Kidney (tissue), 13 donors: ENCODE measurements at regions not wholly inside any gene's neighbourhood (a gene's known extent, or its start where the extent isn't known, plus 50 kb on each side); places are given as distances from the start of the nearest gene placed in this dataset.

Source experiments
- DNase-seq, 5 donors: peaks; one replicate each; pipeline ENCODE4 v3.0.0-alpha.2; 2013 to 2020
- FAIRE-seq: peaks from 2 replicates; lab custom pipeline; 2012; peaks lifted over from hg19 to GRCh38; lab: Jason Lieb, UNC
- H3K27ac ChIP-seq, 2 donors: one replicate each; pipeline ENCODE4 v1.7.0; 2013; ENCODE audit warnings: low read depth in 2 of 2, low read length in 2 of 2, inconsistent platforms in 1 of 2
- H3K27me3 ChIP-seq: one replicate; pipeline ENCODE4 v1.7.1; 2013; ENCODE audit warnings: low read length, inconsistent platforms; ENCODE audit not compliant: control insufficient read depth, insufficient read depth
- H3K36me3 ChIP-seq, 3 donors: one replicate each; pipeline versions ENCODE4 v1.7.0 to v1.7.1; 2013; ENCODE audit warnings: low read length in 3 of 3, control low read depth in 1 of 3, inconsistent platforms in 1 of 3; ENCODE audit not compliant: insufficient read depth in 3 of 3, control insufficient read depth in 2 of 3
- H3K4me1 ChIP-seq, 3 donors: one replicate each; pipeline versions ENCODE4 v1.7.0 to v1.7.1; 2013; ENCODE audit warnings: low read length in 3 of 3, inconsistent platforms in 1 of 3, low read depth in 1 of 3; ENCODE audit not compliant: control insufficient read depth in 2 of 3, insufficient read depth in 2 of 3
- H3K4me3 ChIP-seq, 3 donors: one replicate each; pipeline versions ENCODE4 v1.7.0 to v1.8.1; 2013; ENCODE audit warnings: low read length in 3 of 3, control low read depth in 1 of 3, inconsistent platforms in 1 of 3
- H3K9ac ChIP-seq, 3 donors: one replicate each; pipeline versions ENCODE4 v1.7.0 to v1.7.1; 2013; ENCODE audit warnings: low read length in 3 of 3, control low read depth in 1 of 3, inconsistent platforms in 1 of 3
- H3K9me3 ChIP-seq, 3 donors: one replicate each; pipeline versions ENCODE4 v1.7.0 to v1.7.1; 2013; ENCODE audit warnings: low read length in 3 of 3, control low read depth in 1 of 3, inconsistent platforms in 1 of 3; ENCODE audit not compliant: control insufficient read depth in 2 of 3, insufficient read depth in 1 of 3
- intact Hi-C: fragments of 100-400 bp; cut with DNase I; formaldehyde crosslinking; loops from one replicate; pipeline ENCODE4 v1.11.1; 2022
- TF ChIP-seq, protein P1 (sequence below): IDR thresholded peaks from 3 replicates; pipeline ENCODE4 v1.5.1; 2012; ENCODE audit warnings: mild to moderate bottlenecking, moderate library complexity, borderline replicate concordance; ENCODE audit not compliant: insufficient read depth; ENCODE audit errors: extremely low read depth
- donor health status: control.
- donor health status: control.
- donor health status: control.
- donor health status: control.
- donor health status: control.
- donor health status: DM: yes; HTN: yes; CAD: no.
- donor health status: Normal renal cell carcinoma (clear cell type).

DNA sequence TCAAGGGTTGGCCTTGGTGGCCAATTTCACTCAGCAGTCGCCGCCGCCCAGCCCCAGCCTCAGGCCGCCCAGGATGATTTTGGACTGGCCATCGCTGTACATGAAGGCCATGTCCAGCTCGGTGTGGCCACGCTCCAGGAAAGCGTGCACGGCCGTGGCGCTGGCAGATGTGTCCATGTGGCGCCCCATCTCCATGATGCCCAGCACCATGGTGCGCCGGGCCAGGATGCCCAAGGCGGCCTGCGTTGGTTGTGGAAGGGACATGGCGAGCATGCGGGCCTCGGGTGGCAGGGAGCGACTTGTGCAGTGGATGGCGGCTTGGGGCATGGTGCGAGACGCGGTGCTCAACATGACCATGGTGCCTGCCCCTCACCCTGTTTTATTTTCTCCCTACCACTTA lies 55.4 kb downstream of the ZCCHC12 start:
- no peak for DNase-seq
- H3K27me3 ChIP-seq: no peaks in the 10 kb centered on the region
- TF ChIP-seq, protein P1, sequence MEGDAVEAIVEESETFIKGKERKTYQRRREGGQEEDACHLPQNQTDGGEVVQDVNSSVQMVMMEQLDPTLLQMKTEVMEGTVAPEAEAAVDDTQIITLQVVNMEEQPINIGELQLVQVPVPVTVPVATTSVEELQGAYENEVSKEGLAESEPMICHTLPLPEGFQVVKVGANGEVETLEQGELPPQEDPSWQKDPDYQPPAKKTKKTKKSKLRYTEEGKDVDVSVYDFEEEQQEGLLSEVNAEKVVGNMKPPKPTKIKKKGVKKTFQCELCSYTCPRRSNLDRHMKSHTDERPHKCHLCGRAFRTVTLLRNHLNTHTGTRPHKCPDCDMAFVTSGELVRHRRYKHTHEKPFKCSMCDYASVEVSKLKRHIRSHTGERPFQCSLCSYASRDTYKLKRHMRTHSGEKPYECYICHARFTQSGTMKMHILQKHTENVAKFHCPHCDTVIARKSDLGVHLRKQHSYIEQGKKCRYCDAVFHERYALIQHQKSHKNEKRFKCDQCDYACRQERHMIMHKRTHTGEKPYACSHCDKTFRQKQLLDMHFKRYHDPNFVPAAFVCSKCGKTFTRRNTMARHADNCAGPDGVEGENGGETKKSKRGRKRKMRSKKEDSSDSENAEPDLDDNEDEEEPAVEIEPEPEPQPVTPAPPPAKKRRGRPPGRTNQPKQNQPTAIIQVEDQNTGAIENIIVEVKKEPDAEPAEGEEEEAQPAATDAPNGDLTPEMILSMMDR: no peak
- H3K9me3 ChIP-seq: no peaks in the 10 kb centered on the region
- no peak overlapping the region for H3K9ac ChIP-seq
- no peak overlapping the region for H3K4me3 ChIP-seq
- no peaks in the 10 kb centered on the region for H3K4me1 ChIP-seq
- intact Hi-C loops: no loop called here
- no peak overlapping the region for H3K27ac ChIP-seq
- H3K36me3 ChIP-seq: no peaks in the 10 kb centered on the region
- no peak for FAIRE-seq

DNA sequence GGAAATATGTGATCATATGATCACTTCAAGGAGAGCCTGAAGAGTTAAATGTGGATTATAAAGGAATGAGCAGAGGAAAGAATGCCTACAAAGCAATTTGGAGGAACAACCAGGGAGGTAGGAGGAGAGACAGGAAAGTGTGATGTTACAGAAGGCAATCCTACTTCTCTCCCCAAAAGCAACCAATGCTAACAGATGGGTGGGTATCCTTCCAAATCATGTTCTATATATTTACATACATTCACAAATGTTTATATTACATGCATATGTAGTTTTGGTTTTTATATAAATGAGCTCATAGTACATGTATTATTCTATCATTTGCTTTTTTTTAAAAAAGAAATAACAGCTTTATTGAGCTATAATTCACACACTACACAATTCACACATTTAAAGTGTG lies 56.0 kb downstream of the ZCCHC12 start:
- Histone ChIP-seq H3K9me3 (no peaks in the 10 kb centered on the region), H3K4me1 (no peaks in the 10 kb centered on the region), H3K27me3 (no peaks in the 10 kb centered on the region), H3K27ac (no peak overlapping the region), H3K4me3 (no peak overlapping the region), H3K9ac (no peak overlapping the region), H3K36me3 (no peaks in the 10 kb centered on the region)
- FAIRE-seq (peak; percentile 29), DNase-seq (no peak)
- intact Hi-C loops: no loop called here
- TF ChIP-seq, protein P1: no peak

DNA sequence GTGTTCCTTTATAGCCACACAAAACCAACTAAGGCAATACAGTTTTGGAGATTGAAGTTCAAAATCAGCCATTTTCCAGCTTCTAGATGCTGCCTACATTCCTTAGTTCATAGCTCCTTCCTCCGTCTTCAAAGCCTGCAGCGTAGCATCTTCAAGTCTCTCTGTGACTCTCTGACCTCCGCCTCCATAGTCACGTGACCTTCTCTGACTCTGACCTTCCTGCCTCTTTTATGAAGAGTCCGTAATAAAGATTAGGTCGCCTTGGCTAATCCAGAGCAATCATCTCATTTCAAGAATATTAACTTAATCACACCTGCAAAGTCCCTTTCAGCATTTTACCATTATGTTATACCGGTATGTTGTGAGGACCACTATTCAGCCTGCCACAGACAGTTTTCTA lies 60.4 kb downstream of the ZCCHC12 start:
- FAIRE-seq (no peak), DNase-seq (no peak)
- H3K4me1 ChIP-seq: no peaks in the 10 kb centered on the region
- H3K27me3 ChIP-seq: no peaks in the 10 kb centered on the region
- no peaks in the 10 kb centered on the region for H3K36me3 ChIP-seq
- H3K9me3 ChIP-seq: no peaks in the 10 kb centered on the region
- TF ChIP-seq, protein P1: no peak
- H3K27ac ChIP-seq: no peak overlapping the region
- H3K4me3 ChIP-seq: no peak overlapping the region
- no peak overlapping the region for H3K9ac ChIP-seq
- intact Hi-C loops: no loop called here

DNA sequence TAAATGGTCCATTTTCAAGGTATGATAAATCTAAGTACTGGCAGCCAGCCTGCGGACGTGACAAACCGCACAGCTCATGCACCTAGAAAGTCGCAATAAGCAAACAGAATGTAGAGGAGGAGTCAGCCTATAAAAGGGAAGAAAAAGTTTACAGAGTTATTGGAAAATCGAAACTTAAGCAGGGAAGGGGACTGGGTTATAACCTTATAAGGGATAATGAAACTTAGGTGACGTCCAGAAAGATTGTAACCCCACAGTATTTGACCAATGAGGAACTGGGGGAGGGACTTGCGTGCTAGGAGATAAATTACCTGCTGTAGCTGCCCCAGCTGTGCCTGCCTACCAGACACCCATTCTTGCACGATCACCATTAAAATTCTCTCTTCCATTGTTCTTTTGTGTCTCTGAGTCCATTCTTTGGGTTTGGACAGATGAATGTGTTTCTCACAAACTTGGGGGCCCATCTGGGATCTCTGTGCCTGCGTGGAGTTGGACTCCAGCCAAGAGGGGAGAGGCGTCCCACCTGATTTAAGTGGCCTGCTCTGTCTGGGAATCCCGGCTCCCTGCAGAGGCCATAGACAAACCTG lies 61.0 kb downstream of the ZCCHC12 start:
- H3K9ac ChIP-seq: no peak overlapping the region
- FAIRE-seq (no peak), DNase-seq (no peak)
- H3K36me3 ChIP-seq: no peaks in the 10 kb centered on the region
- H3K27ac ChIP-seq: no peak overlapping the region
- no peak overlapping the region for H3K4me3 ChIP-seq
- no peaks in the 10 kb centered on the region for H3K9me3 ChIP-seq
- no peaks in the 10 kb centered on the region for H3K27me3 ChIP-seq
- H3K4me1 ChIP-seq: no peaks in the 10 kb centered on the region
- intact Hi-C loops: no loop called here
- TF ChIP-seq, protein P1: no peak
